Suppressor macrophage treated with lipopolysaccharide for 4 hours (primary cell): ENCODE measurements at regions not wholly inside any gene's neighbourhood (a gene's known extent, or its start where the extent isn't known, plus 50 kb on each side); places are given as distances from the start of the nearest gene placed in this dataset.
"Not testable (repeated sequence)": the region's sequence is repeated elsewhere in the genome, so short reads cannot be mapped to it uniquely, and the experiment has no call there.

Source experiments
- DNase-seq: peaks from one replicate; pipeline ENCODE4 v3.0.0-alpha.2; 2020

DNA sequence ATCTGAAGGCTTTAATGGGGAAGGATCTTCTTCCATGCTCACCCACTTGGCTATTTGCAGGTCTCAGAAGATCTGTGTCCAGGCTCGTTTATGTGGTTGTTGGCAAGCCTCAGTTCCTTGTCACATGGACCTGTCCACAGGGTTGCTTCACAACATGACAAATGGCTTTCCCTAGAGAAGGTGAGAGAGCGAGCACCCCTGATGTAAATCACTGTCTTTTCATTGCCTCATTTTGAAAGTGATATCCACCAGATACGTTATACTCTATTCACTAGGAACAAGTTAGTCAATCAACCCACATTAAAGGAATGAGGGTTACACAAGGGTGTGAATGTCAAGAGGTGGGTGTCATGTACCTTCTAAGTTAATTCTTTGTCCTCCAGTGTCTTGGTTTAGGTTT lies 433.3 kb downstream of the RPS6KC1 start:
- no peak for DNase-seq

DNA sequence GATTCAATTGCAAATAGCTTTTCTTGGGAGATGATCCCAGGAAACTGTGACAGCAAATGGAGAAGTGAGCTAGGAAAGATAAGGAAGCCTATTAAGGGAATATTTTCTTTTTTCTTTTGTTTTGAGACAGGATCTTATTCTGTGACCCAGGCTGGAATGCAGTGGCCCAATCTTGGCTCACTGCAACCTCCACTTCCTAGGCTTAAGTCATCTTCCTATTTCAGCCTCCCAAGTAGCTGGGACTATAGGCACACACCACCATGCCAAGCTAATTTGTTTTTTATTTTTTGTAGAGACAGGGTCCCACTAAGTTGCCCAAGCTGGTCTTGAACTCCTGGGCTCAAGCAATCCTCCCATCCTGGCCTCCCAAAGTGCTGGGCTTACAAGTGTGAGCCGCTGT lies 433.7 kb downstream of the RPS6KC1 start:
- no peak for DNase-seq

DNA sequence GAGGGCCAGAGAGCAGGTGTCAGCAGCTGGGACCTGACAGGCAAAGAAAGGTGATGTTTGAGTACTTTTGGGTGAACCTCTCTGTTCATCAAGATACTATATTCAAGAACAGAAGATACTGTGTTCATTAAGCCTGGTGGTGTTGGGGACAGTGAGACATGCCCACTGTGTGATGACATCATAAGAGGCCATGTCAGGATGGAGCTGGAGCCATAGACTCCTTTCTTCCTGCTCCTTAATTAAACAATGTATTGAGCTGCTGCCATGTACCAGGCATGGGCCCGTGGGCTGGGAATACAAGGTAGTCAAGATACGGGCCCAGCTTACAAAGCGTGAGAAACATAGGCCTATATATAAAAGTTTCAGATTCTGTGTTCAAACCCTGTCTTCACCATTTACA lies 435.4 kb downstream of the RPS6KC1 start:
- DNase-seq, result no peak

DNA sequence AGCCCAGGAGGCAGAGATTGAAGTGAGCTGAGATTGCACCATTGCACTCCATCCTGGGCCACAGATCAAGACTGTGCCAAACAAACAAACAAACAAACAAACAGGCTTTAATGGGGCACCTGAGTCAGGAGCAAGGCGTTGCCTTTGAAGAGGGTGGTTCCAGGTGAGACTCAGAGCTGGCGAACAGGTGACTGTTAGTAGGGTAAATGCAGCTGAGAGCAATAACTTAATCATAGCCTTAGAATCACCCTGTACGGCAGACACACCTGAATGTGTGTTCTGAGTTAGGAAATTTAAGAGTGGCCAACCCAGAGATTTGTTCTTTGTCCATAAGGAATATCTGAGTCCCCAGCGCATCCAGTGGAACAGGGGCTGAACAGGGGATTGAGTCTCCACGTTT lies 440.4 kb downstream of the RPS6KC1 start:
- DNase-seq, result no peak

DNA sequence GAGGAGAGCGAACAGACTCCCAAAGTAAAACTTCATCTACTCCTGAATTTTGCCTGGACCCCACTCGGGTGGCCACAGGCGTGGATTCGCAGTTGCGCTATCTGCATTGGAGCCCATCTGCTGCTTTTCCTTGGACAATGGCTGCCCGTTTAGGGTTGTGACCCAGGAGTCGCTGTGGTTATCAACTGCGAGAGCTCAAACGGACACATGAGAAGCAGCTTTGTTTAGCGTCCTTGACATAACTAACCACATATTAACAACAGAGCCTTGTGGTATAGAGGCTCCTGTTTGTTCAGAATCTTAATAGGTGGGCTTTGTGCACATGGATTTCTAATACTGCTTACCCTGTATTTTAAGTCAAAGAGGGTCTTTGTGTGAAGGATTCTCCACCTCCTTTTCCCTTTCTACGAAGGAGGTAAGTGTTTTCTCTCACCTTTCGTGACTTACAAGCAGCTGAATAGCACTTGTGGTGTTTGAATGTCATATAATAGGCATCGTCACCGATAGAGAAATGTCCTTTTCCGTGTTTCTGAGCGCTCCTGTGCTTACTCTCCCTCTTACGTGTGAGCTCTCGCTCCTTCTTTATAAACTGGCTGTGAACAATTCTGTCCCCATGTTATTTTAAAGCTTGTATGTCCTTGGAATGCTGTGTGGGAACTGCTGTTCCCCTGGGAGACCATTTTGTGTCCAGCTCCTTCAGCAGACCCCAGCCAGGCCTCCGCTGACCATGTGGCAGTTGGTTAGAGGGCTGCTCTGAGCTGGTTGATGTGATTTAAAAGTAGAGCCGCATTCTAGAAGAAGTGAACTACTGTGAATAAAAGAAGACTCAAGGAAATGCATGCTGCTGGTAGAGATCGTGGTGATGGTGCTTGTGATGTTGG lies 441.4 kb downstream of the RPS6KC1 start:
- no peak for DNase-seq

DNA sequence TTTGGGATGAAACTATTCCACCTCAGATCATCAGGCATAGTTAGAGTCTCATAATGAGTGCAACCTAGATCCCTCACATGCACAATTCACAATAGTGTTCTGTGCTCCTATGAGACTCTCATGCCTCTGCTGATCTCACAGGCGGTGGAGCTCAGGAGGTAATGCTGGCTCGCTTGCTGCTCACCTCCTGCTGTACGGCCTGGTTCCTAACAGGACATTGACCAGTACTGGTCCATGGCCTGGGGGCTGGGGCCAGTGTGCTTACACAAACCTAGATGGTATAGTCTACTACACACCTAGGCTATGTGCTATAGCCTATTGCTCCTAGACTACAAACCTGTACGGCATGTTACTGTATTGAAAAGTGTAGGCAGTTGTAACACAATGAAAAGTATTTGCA lies 448.4 kb downstream of the RPS6KC1 start:
- no peak for DNase-seq

DNA sequence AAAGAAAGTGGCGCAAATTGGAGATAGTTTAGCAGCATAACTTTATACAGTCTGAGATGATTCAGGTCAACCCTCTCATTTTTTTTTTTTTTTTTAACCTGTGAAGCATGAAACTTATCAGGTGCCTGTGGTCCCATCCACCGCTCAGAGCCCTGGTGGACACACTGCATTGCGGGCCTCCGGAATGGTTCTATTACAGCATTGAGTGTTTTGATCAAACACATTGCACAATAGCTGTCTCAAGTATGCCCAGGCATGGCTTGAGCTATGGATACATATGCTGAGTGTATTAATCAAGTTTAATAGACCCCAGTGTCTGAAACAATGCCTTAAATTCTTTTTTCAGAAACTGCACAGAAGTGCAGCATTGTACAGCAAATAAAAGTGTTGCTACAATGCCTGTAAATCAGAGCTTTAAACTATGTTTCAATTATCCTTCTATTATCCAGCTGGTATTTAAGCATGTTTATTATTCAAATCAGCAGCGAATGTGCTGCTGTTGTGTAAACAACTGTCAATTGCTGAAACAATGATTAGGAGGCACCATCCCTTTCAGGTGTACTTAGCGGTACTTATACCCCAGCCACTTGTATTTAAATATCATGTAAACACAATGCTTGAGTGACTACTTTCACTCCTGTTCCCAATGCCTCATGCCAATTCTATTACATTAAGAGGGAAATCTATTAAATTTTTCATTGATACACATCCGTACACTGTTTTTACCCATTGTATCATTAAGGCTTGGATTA lies 456.6 kb downstream of the RPS6KC1 start:
- DNase-seq, result no peak

DNA sequence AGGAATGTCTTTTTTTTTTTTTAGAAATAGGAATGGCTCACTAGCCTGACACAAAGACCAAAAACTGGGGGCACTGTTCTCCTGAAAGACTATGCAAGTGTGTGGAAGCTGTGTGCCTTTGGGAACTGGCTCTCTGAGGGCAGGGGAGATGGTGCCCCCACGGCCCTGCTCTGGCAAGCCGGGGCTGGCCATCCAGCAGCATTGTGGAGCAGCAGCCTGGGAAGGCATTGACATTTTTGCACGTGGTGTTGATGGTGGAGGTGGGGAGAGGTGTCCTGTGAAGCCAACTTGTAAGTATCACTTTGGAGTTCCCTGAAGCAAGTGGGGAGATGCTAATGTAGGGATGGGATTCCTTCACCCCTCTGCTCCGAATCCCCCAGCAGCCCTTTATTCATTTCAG lies 460.1 kb downstream of the RPS6KC1 start:
- DNase-seq, result no peak

DNA sequence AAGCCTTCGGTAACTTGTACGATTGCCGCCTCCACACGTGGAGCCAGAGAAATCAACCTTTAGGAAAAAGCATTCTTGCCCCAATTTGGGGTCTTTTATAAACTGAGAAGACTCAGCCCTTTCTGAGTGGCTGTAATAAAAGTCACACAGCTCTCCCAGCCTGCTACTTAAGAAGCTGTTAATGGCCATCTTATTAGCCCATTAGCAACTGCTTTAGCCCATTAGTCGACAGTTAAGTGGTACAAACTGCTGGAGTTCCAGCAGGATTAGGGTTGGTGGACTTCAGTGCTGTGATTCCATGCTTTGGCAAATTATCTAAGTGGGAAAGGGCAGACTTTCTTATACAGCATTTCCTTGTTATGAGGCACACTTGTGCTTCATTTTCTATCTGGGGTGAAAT lies 461.3 kb downstream of the RPS6KC1 start:
- DNase-seq, result no peak

DNA sequence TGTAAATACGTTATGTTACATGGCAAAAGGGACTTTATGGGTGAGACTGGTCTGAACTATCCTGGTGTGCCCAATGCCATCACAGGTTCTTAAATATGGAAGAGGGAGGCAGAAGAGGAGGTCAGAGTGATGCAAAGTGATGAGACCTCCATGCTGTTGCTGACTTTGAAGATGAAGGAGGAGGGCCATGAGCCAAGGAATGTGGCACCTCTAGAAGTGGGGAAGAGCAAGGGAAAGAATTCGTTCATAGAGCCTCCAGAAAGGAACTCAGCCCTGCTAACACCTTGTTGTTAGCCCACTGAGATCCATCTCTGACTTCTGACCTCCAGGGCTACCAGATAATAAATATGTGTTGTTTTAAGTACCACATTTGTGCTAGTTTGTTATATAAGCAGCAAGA lies 462.0 kb downstream of the RPS6KC1 start:
- DNase-seq, result no peak

DNA sequence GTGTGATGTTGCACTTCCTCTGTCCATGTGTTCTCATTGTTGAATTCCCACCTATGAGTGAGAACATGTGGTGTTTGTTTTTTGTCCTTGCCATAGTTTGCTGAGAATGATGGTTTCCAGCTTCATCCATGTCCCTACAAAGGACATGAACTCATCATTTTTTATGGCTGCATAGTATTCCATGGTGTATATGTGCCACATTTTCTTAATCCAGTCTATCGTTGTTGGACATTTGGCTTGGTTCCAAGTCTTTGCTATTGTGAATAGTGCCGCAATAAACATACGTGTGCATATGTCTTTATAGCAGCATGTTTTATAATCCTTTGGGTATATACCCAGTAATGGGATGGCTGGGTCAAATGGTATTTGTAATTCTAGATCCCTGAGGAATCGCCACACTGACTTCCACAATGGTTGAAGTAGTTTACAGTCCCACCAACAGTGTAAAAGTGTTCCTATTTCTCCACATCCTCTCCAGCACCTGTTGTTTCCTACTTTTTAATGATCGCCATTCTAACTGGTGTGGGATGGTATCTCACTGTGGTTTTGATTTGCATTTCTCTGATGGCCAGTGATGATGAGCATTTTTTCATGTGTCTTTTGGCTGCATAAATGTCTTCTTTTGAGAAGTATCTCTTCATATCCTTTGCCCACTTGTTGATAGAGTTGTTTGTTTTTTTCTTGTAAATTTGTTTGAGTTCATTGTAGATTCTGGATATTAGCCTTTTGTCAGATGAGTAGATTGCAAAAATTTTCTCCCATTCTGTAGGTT lies 463.6 kb downstream of the RPS6KC1 start:
- DNase-seq, result not testable (repeated sequence)

DNA sequence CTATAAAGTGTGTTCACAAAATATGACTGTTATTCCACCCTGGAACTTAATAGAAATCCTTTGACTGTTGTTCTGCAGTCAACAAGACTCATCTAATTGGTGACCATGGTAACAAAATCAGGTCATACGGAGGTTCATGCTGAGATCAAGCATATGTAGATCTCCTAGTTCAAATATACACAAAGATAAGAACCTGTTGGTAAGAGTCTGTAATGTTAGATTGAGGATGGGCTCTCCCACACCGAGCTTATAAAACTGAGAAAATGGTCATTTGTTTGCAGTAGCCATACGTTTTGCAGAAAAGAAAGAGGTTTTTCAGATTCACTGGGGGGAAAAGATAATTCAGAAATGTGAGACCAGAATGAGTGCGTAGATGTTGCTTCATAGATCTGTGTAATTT lies 468.1 kb downstream of the RPS6KC1 start:
- DNase-seq, result no peak

DNA sequence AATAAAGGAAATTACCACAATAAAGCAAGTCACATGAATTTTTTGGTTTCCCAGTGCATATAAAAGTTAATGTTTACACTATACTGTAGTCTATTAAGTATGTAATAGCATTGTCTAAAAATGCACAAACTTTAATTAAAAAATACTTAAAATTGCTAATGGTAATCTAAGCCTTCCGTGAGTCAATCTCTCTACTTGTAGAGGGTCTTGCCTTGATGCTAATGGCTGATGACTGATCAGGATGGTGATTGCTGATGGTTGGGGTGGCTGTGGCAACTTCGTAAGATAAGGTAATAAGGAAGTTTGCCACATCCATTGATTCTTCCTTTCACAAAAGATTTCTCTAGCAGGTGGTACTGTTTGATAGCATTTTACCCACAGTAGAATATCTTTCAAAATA lies 466.6 kb upstream of the PROX1 start:
- DNase-seq, result no peak

DNA sequence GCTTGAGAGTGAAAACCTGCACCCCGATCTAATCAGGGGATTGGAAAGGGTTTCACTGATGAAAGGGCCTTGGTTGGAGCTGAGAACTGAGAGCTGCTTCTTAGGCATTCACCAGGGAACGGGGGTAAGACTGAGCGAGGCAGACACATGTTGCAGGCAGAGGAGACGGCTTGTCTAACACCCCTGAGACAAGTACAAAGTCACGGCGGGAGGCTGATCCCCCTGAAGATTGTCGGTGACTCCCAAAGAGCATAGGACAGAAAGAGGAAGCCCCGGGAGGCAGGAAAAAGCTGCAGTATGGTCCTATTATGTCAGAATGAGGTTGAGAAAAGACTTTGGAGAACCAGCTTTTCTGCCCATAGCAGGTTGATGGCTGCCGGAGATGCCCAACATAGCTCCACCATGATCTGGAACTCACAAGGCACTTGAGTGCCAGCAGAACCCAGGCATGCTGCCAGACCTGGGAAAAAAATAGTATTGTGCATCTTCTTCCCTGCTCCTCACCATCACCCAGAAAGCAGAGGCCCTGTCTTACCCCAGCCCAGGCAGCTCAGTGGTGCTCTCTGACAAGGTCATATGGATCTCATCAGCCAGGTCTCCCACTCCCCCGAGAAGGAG lies 463.9 kb upstream of the PROX1 start:
- no peak for DNase-seq

DNA sequence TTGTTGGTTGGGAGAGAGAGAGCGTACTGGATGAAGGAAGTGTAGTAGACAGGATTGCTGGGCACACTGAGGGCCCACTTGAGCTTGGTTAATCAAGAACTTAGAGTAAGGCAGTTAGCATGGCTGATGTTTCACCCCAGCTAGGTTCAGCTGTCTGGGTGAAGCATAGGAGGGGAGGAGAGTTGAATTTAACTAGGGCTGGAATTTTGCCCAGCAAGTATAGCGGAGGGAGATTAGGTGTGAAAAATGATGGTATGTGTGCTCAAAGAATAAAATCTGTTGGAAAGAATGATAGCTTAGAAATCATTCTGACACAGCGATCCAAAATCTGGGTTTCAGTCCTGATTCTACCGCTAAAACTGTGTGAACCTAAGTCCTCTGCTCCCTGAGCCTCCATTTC lies 461.5 kb upstream of the PROX1 start:
- no peak for DNase-seq

DNA sequence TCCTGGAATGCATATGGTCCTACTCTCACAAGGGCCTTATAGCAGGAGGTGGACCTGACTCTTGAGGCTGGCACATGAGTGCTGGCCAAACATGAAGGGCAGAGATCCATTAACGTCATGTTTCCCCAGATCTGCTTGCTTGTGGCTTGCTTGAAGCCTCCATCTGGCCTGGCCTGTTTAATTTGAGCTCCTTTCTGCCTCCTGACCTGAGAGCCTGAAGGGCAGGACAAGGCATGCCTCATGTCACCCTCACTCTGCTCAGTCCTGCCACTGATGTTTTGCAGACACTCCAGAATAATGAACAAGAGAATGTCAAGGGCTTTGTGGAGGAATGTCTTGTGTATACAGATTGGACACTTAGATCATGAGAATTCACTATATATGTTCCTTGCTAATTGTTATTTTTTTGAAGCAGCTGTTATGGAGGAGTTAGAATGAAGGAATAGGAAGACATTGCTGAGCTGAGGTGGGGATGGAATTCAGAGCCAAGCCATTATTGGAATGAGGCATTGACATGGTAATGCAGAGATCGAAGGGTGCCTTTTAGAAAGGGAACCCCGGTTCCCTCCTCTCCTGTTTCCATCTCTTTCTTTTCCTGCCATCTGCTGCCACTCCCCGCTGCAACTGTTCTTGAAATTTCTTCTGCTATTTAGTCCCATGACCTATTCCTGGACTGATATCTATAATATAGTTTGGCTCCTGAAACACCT lies 457.0 kb upstream of the PROX1 start:
- no peak for DNase-seq

DNA sequence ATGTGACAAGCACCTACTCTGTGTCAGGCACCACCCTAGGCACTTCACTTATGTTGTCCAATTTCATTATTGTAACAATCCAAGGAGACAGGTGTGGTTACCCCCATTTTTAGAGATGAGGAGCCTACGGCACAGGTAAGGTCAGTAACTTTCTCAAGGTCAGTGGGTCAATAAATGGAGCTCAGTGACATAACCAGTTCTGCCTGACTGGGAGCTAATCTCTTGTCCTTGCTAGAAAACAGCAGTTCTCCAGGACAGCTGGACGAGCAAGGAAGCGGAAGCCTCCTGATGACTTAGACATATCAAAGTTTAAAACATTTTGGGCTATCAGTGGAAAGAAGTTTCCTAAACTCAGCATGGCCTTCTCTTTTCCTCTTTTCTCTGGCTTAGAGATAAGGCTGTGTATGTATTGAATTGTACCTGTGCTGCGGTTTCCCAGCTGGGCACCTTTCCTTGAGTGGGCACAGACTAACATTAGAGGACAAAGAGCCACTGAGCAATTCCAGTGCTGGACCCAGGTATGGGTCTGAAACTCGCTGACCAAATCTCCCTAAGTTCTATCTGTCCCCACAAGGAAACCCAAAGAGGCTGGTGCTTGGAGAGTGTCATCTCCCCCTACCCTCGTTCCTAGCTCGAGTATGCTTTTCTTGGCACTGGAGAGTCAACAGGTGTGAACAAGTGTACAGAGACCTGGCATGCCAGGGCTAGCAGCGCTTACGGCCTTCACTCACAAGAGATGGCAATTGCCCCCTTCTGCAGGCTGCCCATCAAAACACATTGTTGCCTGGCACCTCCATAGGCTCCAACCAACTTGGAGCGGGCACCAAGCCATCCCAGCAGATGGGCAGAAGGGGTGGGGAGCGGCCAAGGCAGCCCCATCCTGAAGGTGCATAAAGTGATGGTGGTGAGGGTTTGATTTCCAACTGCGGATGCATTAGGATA lies 456.1 kb upstream of the PROX1 start:
- DNase-seq, result no peak

DNA sequence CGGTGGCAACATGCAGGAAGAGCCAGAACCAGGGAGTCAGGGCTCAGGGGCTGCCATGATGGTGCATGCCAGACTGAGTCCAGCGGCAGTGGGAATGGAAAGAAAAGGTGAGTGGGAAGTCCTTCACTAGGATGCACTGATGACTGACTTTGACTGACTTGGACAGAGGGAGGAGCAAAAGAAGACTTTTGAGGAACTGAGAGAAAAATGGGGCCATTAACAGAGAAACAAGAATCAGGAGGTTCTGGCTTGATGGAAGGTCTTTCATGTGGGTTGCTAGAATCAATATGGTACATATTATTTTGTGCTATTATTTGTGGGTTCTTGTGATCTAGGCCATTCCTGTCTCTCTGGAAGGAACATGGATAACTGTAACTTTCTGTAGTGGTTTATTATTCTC lies 454.6 kb upstream of the PROX1 start:
- no peak for DNase-seq

DNA sequence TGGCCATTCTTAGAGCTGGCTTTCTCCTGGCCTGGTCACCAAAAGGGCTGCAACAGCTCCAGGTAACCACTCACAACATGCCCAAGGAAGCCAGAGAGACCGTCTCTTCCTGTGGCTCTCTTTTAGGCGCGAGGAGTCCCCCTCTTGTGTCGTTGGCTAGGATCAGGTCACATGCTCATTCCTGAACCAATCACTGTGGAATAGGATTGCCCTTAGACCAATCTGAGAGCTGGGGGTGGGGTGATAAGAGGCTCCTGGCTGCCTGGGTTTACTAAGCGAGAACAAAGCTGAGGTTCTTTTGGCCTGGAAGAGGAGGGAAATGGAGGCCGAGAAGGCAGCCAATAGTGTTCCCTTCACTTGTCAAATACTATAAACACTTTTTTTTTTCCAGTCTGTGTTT lies 452.1 kb upstream of the PROX1 start:
- no peak for DNase-seq

DNA sequence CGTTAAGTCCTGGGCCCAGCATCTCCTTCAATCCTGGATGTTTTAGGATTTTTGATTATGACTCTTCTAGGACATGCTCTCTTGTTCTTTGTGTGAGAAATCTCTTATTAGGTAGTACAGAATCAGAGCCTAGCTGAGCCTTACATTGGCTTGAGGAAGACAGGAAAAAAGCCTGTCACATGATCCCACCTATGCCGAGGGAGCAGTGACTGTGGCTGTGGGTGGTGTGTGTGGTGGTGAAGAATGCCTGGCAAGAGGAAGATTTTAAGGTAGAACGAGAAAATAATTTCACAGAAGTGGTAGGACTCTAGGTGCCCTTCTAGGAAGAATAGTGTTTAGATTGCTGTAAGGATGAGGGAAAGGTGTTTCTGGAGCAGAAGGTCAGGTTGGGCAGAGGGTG lies 449.5 kb upstream of the PROX1 start:
- no peak for DNase-seq

DNA sequence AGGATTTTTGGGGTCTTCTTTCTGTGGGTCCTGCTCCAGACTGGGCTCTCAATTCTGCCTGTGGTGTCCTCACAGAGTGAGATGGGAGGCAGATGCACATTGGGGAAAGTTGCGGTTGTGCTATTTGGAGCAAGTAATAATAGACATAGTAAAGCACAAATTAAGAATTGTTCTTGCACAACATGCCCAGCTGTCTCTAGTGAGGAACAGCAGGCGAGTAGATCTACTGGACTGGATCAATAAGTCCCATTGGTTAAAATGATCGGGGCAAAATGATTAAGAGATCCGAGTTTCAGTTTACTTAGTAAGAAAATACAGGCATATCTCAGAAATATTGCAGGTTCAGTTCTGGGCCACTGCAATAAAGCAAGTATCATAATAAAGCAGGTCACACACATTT lies 448.3 kb upstream of the PROX1 start:
- no peak for DNase-seq
